Esophagus muscularis mucosa (tissue), 3 donors: ENCODE measurements at regions not wholly inside any gene's neighbourhood (a gene's known extent, or its start where the extent isn't known, plus 50 kb on each side); places are given as distances from the start of the nearest gene placed in this dataset.

Experiments used
- CTCF ChIP-seq, 3 experiments: fragments of 200-600 bp in 2 of 3; fragments of 450-650 bp in 1 of 3; sonication (generic) in 2 of 3; IDR thresholded peaks; one replicate each; pipeline ENCODE4 v1.5.1; 2017 to 2019; ENCODE audit warnings: antibody characterized with exemption in 3 of 3, mild to moderate bottlenecking in 2 of 3, moderate library complexity in 1 of 3
- POLR2A ChIP-seq: fragments of 450-650 bp; IDR thresholded peaks from one replicate; pipeline ENCODE4 v1.6.1; 2017; ENCODE audit warnings: antibody characterized with exemption, moderate library complexity, mild to moderate bottlenecking, low read depth
- POLR2AphosphoS5 ChIP-seq, 2 donors: sonication (generic); formaldehyde crosslinking; IDR thresholded peaks; one replicate each; pipeline ENCODE4 v1.6.1; 2017; ENCODE audit warnings: antibody characterized with exemption in 2 of 2

DNA sequence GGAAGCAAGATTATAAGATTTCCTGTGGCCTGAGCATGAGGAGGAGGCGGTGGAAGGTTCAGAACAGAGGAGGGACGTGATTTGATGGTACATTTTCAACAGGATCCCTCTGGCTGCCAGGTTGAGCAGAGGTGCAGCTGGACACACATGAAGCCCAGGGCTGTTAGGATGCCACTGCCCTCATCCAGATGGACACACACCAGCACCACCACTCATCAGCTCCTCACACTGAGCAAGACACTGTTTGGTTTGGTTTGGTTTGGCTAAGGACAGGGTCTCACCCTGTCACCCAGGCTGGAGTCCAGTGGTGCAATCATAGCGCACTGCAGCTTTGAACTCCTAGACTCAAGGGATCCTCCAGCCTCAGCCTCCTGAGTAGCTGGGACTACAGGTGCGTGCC, 402.6 kb upstream of the C16orf82 start:
- TF ChIP-seq CTCF (IDR thresholded peaks at IDR 0.05) (no peak), POLR2A (no peak), POLR2AphosphoS5 (IDR thresholded peaks at IDR 0.05) (no peak)
